ENCODE measurements at regions not wholly inside any gene's neighbourhood (a gene's known extent, or its start where the extent isn't known, plus 50 kb on each side); places are given as distances from the start of the nearest gene placed in this dataset.

- DNase-seq (ENCODE audit: low read depth in 2 of 2) = no peak
These were observed 69.5 kb upstream of the SYT13 start for GRCh38 chr11:45355706-45356041.

- DNase-seq (ENCODE audit: low read depth in 2 of 2) = peak; percentile 11 to 44
These were observed 69.0 kb upstream of the SYT13 start for GRCh38 chr11:45354976-45355705.

- DNase-seq (ENCODE audit: low read depth in 2 of 2) = no peak
These were observed 62.6 kb upstream of the SYT13 start for GRCh38 chr11:45348729-45349128.

GRCh38 chr11:45347348-45348082 is 61.4 kb upstream of the SYT13 start:
- DNase-seq (ENCODE audit: low read depth in 2 of 2) = no peak

GRCh38 chr11:45345491-45345890 is 59.4 kb upstream of the SYT13 start:
- DNase-seq (ENCODE audit: low read depth in 2 of 2) = no peak

GRCh38 chr11:45344028-45344427 is 57.9 kb upstream of the SYT13 start:
- no peak for DNase-seq (ENCODE audit: low read depth in 2 of 2)

GRCh38 chr11:45343444-45343843 is 57.3 kb upstream of the SYT13 start:
- no peak for DNase-seq (ENCODE audit: low read depth in 2 of 2)

- no peak for DNase-seq (ENCODE audit: low read depth in 2 of 2)
These were observed 55.2 kb upstream of the SYT13 start for GRCh38 chr11:45341372-45341771.

- DNase-seq (ENCODE audit: low read depth in 2 of 2) = peak; percentile 31 to 81
These were observed 53.8 kb upstream of the SYT13 start for GRCh38 chr11:45339729-45340519.

- DNase-seq (ENCODE audit: low read depth in 2 of 2) = no peak
These were observed 51.6 kb upstream of the SYT13 start for GRCh38 chr11:45337583-45338360.

GRCh38 chr11:45336136-45336535 is 50.0 kb upstream of the SYT13 start:
- no peak for DNase-seq (ENCODE audit: low read depth in 2 of 2)
